ENCODE measurements at regions not wholly inside any gene's neighbourhood (a gene's known extent, or its start where the extent isn't known, plus 50 kb on each side); places are given as distances from the start of the nearest gene placed in this dataset.
"Not testable (repeated sequence)": the region's sequence is repeated elsewhere in the genome, so short reads cannot be mapped to it uniquely, and the experiment has no call there.

- H3K4me3 Mint-ChIP-seq (ENCODE audit: low read depth): no peak overlapping the region
- no peak for TF ChIP-seq CTCF (IDR thresholded peaks at IDR 0.05; ENCODE audit: unreplicated experiment)
- peaks cover 2% of the 10 kb centered on the region for H3K4me1 Mint-ChIP-seq (ENCODE audit: low read depth)
- peaks cover 3% of the 10 kb centered on the region for H3K36me3 Mint-ChIP-seq (ENCODE audit: insufficient read depth)
- no peaks in the 10 kb centered on the region for H3K27me3 Mint-ChIP-seq
- H3K27ac Mint-ChIP-seq: no peak overlapping the region
- peaks cover 7% of the 10 kb centered on the region for H3K9me3 Mint-ChIP-seq (ENCODE audit: low read depth)
- DNase-seq (ENCODE audit: low spot score, unreplicated experiment): no peak
These were observed 86.1 kb upstream of the PNPT1 start for GRCh38 chr2:55779459-55780421.

- Mint-ChIP-seq H3K36me3 (ENCODE audit: insufficient read depth) (peaks cover 6% of the 10 kb centered on the region), H3K4me3 (ENCODE audit: low read depth) (no peak overlapping the region), H3K9me3 (ENCODE audit: low read depth) (peaks cover 14% of the 10 kb centered on the region), H3K27ac (no peak overlapping the region), H3K27me3 (no peaks in the 10 kb centered on the region), H3K4me1 (ENCODE audit: low read depth) (peaks cover 4% of the 10 kb centered on the region)
- DNase-seq (ENCODE audit: low spot score, unreplicated experiment): no peak
- TF ChIP-seq CTCF (IDR thresholded peaks at IDR 0.05; ENCODE audit: unreplicated experiment): no peak
These were observed 83.3 kb upstream of the PNPT1 start for GRCh38 chr2:55776966-55777365.

- no peak for TF ChIP-seq CTCF (IDR thresholded peaks at IDR 0.05; ENCODE audit: unreplicated experiment)
- peaks cover 6% of the 10 kb centered on the region for H3K36me3 Mint-ChIP-seq (ENCODE audit: insufficient read depth)
- no peak for DNase-seq (ENCODE audit: low spot score, unreplicated experiment)
- H3K4me3 Mint-ChIP-seq (ENCODE audit: low read depth): no peak overlapping the region
- H3K4me1 Mint-ChIP-seq (ENCODE audit: low read depth): peaks cover 8% of the 10 kb centered on the region
- H3K27ac Mint-ChIP-seq: no peak overlapping the region
- H3K9me3 Mint-ChIP-seq (ENCODE audit: low read depth): peaks cover 14% of the 10 kb centered on the region
- no peaks in the 10 kb centered on the region for H3K27me3 Mint-ChIP-seq
These were observed 82.8 kb upstream of the PNPT1 start for GRCh38 chr2:55776479-55776878.

GRCh38 chr2:55775828-55776227 is 82.2 kb upstream of the PNPT1 start:
- Mint-ChIP-seq H3K27ac (no peak overlapping the region), H3K4me3 (ENCODE audit: low read depth) (no peak overlapping the region), H3K36me3 (ENCODE audit: insufficient read depth) (peaks cover 6% of the 10 kb centered on the region), H3K27me3 (no peaks in the 10 kb centered on the region), H3K9me3 (ENCODE audit: low read depth) (peaks cover 14% of the 10 kb centered on the region), H3K4me1 (ENCODE audit: low read depth) (peaks cover 8% of the 10 kb centered on the region)
- DNase-seq (ENCODE audit: low spot score, unreplicated experiment): no peak
- TF ChIP-seq CTCF (IDR thresholded peaks at IDR 0.05; ENCODE audit: unreplicated experiment): no peak

- H3K4me3 Mint-ChIP-seq (ENCODE audit: low read depth); H3K36me3 Mint-ChIP-seq (ENCODE audit: insufficient read depth); H3K27ac Mint-ChIP-seq; H3K27me3 Mint-ChIP-seq; H3K4me1 Mint-ChIP-seq (ENCODE audit: low read depth); DNase-seq (ENCODE audit: low spot score, unreplicated experiment): not testable (repeated sequence)
- H3K9me3 Mint-ChIP-seq (ENCODE audit: low read depth): peaks cover 14% of the 10 kb centered on the region
These were observed 80.0 kb upstream of the PNPT1 start for GRCh38 chr2:55773651-55774050.

All from progenitor cell of endocrine pancreas (in vitro differentiated cells).